Suprapubic skin (tissue), 4 donors: ENCODE measurements at regions not wholly inside any gene's neighbourhood (a gene's known extent, or its start where the extent isn't known, plus 50 kb on each side); places are given as distances from the start of the nearest gene placed in this dataset.

Experiments used
- DNase-seq, 2 donors: peaks; one replicate each; pipeline ENCODE4 v3.0.0-alpha.2; 2019; ENCODE audit warnings: low spot score in 2 of 2
- H3K27ac ChIP-seq: fragments of 200-600 bp; sonication (generic); one replicate; pipeline ENCODE4 v1.5.1; 2019
- H3K27me3 ChIP-seq: fragments of 200-600 bp; sonication (generic); one replicate; pipeline ENCODE4 v1.5.1; 2019
- H3K36me3 ChIP-seq: fragments of 200-600 bp; sonication (generic); one replicate; pipeline ENCODE4 v1.5.1; 2019
- H3K4me1 ChIP-seq: fragments of 200-600 bp; sonication (generic); one replicate; pipeline ENCODE4 v1.5.1; 2019
- H3K4me3 ChIP-seq: fragments of 200-600 bp; sonication (generic); one replicate; pipeline ENCODE4 v1.5.1; 2019; ENCODE audit warnings: mild to moderate bottlenecking
- H3K9me3 ChIP-seq: fragments of 200-600 bp; sonication (generic); one replicate; pipeline ENCODE4 v1.5.1; 2019
- CTCF ChIP-seq, 2 donors: fragments of 200-600 bp in 1 of 2; fragments of 450-650 bp in 1 of 2; sonication (generic) in 1 of 2; IDR thresholded peaks; one replicate each; pipeline ENCODE4 v1.5.1; 2016 to 2019; ENCODE audit warnings: antibody characterized with exemption in 2 of 2, mild to moderate bottlenecking in 1 of 2, moderate library complexity in 1 of 2
- EP300 ChIP-seq: sonication (generic); formaldehyde crosslinking; IDR thresholded peaks from one replicate; pipeline ENCODE4 v1.6.1; 2017; ENCODE audit warnings: antibody characterized with exemption
- POLR2A ChIP-seq, 2 donors: fragments of 450-650 bp; IDR thresholded peaks; one replicate each; pipeline ENCODE4 v1.6.1; 2017; ENCODE audit warnings: antibody characterized with exemption in 2 of 2, mild to moderate bottlenecking in 2 of 2, moderate library complexity in 2 of 2
- POLR2AphosphoS5 ChIP-seq, 3 donors: sonication (generic); formaldehyde crosslinking; IDR thresholded peaks; one replicate each; pipeline ENCODE4 v1.6.1; 2017; ENCODE audit warnings: antibody characterized with exemption in 3 of 3
- WGBS: methylation state at CpG from one replicate; pipeline ENCODE4 v1.1.5; 2018; 5-methylcytosine and 5-hydroxymethylcytosine counted together

DNA sequence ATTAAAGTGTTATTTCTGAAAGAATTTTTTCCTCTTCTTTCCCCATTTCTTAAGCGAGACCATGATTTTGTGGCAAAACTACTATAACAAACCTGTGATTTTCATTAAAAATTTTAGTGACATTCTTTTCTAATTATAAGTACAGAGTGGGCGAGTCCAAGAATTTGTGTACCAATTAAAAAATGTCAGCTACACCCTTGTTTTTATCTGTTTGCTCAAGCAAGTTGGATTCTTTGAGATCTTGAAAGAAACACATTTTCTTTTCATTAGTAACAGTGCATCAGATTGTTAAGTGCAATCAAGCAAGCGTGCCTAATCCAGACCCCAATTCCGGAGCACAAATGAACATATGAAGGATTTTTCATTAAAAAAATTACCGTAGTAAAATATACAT, 338.8 kb upstream of the DDHD1 start:
- WGBS: 42% methylated on average over 5 of the region's 5 CpGs
- TF ChIP-seq EP300 (no peak), POLR2AphosphoS5 (IDR thresholded peaks at IDR 0.05) (no peak), POLR2A (IDR thresholded peaks at IDR 0.05) (no peak), CTCF (IDR thresholded peaks at IDR 0.05) (no peak)

DNA sequence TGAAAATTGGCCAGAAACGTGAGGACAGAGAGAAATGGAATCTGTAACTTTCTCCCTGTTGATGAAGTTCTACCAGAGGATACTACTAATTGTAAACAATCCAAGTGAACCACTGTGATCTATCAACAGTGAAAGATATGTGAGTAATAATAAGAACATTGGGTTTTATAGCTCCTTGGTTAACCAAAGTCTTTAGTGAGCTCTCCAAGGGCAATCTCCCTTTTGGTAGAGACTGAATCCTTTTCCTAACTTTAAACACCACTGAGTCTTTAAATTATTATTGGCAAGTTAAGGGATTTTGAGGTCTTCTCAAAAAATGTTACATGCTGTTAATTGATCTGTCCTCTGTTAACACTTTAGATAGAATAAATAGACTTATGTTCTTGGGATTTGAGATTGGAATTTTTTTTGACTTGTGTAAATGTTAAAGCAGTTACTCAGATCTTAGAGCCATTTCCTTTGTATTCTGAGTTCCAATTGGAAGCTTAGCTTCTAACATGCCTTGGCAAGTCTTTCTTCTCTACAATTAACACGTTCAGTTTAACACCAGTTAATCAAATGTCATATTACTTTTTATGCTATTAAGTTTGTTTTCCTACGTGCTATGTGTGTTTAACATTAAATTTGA, 338.2 kb upstream of the DDHD1 start:
- Histone ChIP-seq H3K36me3 (no peaks in the 10 kb centered on the region), H3K27me3 (no peaks in the 10 kb centered on the region), H3K4me3 (no peak overlapping the region), H3K9me3 (no peaks in the 10 kb centered on the region), H3K27ac (peak overlapping the region; percentile 74), H3K4me1 (peaks cover 21% of the 10 kb centered on the region)
- 30% methylated on average over 3 of the region's 3 CpGs for WGBS
- TF ChIP-seq EP300: no peak
- TF ChIP-seq CTCF (IDR thresholded peaks at IDR 0.05): no peak
- no peak for TF ChIP-seq POLR2AphosphoS5 (IDR thresholded peaks at IDR 0.05)
- no peak for TF ChIP-seq POLR2A (IDR thresholded peaks at IDR 0.05)
- no peak for DNase-seq

More for the DNA sequence above, 338.8 kb upstream of the DDHD1 start:
- Histone ChIP-seq H3K9me3 (no peaks in the 10 kb centered on the region), H3K4me1 (peaks cover 21% of the 10 kb centered on the region), H3K27me3 (no peaks in the 10 kb centered on the region), H3K36me3 (no peaks in the 10 kb centered on the region), H3K27ac (peak overlapping the region; percentile 74), H3K4me3 (no peak overlapping the region)
- DNase-seq: no peak

DNA sequence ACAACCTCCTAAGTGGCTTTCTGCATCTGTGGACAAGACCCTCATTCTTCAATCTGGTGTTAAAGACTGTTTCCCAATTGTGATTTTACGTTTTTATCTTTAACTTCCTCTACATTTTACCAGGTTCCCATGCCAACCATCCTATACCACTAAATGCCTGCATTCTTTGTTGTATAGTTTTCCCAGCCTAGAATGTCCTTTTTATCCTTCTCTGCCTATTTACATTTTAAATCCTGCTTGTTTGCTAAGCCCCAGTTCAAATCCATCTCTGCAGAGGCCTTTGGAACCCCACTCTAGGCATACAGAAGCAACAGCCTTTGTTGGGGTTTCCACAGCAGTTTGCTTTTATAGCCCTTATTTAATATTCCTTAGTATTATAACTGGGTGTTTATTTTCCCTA, 325.1 kb upstream of the DDHD1 start:
- 90% methylated on average over 1 of the region's 1 CpG for WGBS
- H3K27ac ChIP-seq: no peak overlapping the region
- no peak for DNase-seq
- TF ChIP-seq POLR2AphosphoS5 (IDR thresholded peaks at IDR 0.05) (no peak), EP300 (no peak), POLR2A (IDR thresholded peaks at IDR 0.05) (no peak), CTCF (IDR thresholded peaks at IDR 0.05) (no peak)
- H3K4me3 ChIP-seq: no peak overlapping the region
- H3K4me1 ChIP-seq: peaks cover 3% of the 10 kb centered on the region
- no peaks in the 10 kb centered on the region for H3K36me3 ChIP-seq
- H3K9me3 ChIP-seq: no peaks in the 10 kb centered on the region
- no peaks in the 10 kb centered on the region for H3K27me3 ChIP-seq

DNA sequence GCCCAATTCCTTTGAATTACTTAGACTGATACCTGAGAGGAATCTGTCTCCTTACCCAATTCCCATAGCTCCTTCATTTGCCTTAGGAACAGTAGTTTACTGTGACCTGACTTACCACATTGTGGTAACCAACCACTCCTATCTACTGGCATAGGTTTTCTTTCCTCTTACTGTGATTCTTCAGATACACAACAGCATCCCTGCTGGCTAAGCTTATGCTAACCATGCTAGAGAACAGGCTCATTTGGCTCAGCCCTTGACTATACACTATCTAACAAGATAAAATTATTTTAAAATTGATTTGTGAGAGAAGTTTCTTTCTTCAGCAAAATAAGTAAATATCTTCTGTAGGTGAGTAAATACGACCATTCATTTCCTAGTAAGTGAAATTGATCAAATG, 320.4 kb upstream of the DDHD1 start:
- H3K4me3 ChIP-seq: no peak overlapping the region
- WGBS: 100% methylated on average over 1 of the region's 1 CpG
- H3K27me3 ChIP-seq: no peaks in the 10 kb centered on the region
- no peak for DNase-seq
- peaks cover 6% of the 10 kb centered on the region for H3K4me1 ChIP-seq
- H3K9me3 ChIP-seq: no peaks in the 10 kb centered on the region
- TF ChIP-seq POLR2A (IDR thresholded peaks at IDR 0.05): no peak
- no peak for TF ChIP-seq CTCF (IDR thresholded peaks at IDR 0.05)
- no peak for TF ChIP-seq EP300
- no peak for TF ChIP-seq POLR2AphosphoS5 (IDR thresholded peaks at IDR 0.05)
- H3K27ac ChIP-seq: no peak overlapping the region
- H3K36me3 ChIP-seq: no peaks in the 10 kb centered on the region

- DNase-seq: no peak
- Histone ChIP-seq H3K27ac (no peak overlapping the region), H3K4me1 (peaks cover 6% of the 10 kb centered on the region), H3K36me3 (no peaks in the 10 kb centered on the region), H3K27me3 (no peaks in the 10 kb centered on the region), H3K4me3 (no peak overlapping the region), H3K9me3 (no peaks in the 10 kb centered on the region)
- TF ChIP-seq POLR2A (IDR thresholded peaks at IDR 0.05): no peak
- TF ChIP-seq CTCF (IDR thresholded peaks at IDR 0.05): no peak
- no peak for TF ChIP-seq EP300
- TF ChIP-seq POLR2AphosphoS5 (IDR thresholded peaks at IDR 0.05): no peak
Observed at GRCh38 chr14:53472306-53472705, 319.2 kb upstream of the DDHD1 start.
